GM12874 (cell line): ENCODE measurements at regions not wholly inside any gene's neighbourhood (a gene's known extent, or its start where the extent isn't known, plus 50 kb on each side); places are given as distances from the start of the nearest gene placed in this dataset.

ENCODE experiments used
- TF ChIP-seq, protein P1 (sequence below): IDR thresholded peaks from 2 replicates; pipeline ENCODE4 v1.5.1; 2011; ENCODE audit warnings: low read depth, mild to moderate bottlenecking, control low read depth, low read length, moderate library complexity; ENCODE audit not compliant: insufficient read depth

GRCh38 chr2:72000110-72000509, 147.6 kb downstream of the CYP26B1 start:
- TF ChIP-seq, protein P1, sequence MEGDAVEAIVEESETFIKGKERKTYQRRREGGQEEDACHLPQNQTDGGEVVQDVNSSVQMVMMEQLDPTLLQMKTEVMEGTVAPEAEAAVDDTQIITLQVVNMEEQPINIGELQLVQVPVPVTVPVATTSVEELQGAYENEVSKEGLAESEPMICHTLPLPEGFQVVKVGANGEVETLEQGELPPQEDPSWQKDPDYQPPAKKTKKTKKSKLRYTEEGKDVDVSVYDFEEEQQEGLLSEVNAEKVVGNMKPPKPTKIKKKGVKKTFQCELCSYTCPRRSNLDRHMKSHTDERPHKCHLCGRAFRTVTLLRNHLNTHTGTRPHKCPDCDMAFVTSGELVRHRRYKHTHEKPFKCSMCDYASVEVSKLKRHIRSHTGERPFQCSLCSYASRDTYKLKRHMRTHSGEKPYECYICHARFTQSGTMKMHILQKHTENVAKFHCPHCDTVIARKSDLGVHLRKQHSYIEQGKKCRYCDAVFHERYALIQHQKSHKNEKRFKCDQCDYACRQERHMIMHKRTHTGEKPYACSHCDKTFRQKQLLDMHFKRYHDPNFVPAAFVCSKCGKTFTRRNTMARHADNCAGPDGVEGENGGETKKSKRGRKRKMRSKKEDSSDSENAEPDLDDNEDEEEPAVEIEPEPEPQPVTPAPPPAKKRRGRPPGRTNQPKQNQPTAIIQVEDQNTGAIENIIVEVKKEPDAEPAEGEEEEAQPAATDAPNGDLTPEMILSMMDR = no peak

GRCh38 chr2:71999580-71999979, 148.1 kb downstream of the CYP26B1 start:
- TF ChIP-seq, protein P1 = no peak

GRCh38 chr2:71997843-71998242, 149.8 kb downstream of the CYP26B1 start:
- TF ChIP-seq, protein P1 = no peak

DNA sequence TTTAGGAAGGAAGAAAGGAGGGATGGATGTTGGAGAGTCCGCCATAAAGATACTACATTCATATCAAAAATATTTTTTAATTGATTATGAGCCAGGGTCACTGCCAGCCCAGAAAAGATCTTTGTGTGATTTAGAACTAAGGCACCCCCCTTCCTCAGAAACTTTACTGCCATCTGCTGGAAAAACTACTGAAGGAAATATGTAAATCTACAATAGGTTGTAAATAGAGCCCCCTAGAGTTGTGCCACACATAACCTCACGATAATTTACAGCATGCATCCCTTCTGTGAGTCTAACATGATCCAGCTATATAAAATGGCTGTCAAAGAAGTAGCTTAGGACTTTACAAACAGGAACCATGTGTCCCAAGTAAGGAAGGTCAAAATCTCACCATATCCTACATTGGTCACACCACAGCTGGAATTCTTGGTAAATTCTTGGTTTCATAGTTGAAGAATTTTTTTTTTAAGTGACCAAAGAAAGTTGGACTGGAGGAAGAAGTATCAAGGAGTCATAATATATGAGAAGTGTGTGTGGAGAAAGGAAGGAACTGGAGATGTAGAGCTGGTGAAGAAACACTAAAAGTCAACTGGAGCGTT, 152.5 kb downstream of the CYP26B1 start:
- TF ChIP-seq, protein P1 = no peak

GRCh38 chr2:71992036-71992435, 155.6 kb downstream of the CYP26B1 start:
- TF ChIP-seq, protein P1 = no peak

DNA sequence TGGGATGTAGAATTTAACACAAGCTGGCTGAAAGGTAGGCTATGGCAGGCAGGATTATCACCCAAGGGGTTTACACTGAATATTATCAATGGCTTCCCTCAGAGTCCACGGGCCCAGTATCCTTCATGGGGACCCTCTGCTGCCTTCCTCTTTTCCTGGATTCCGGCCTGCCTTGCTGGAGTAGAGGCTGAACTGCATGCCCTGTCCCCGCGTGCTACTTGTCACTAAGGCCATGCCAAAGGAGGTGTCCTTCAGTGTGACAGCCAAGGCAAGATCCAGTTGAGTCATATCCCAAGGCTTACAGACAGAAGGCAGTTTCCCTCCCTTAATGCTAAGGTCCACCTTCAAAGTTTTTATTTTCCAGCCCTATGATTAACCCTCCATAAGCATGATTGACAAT, 156.3 kb downstream of the CYP26B1 start:
- TF ChIP-seq, protein P1 = no peak

- TF ChIP-seq, protein P1 = no peak
Measured at GRCh38 chr2:71990826-71991225, 156.8 kb downstream of the CYP26B1 start.
